ENCODE measurements at regions not wholly inside any gene's neighbourhood (a gene's known extent, or its start where the extent isn't known, plus 50 kb on each side); places are given as distances from the start of the nearest gene placed in this dataset.
A peak's percentile ranks its signal among the peaks of the same experiment; 100 is the strongest.

- DNase-seq (ENCODE audit: low read depth) = no peak
Measured at GRCh38 chr20:63115651-63116411, 100.1 kb downstream of the YTHDF1 start.

GRCh38 chr20:63114693-63115311, 101.1 kb downstream of the YTHDF1 start:
- DNase-seq (ENCODE audit: low read depth) = no peak

- no peak for DNase-seq (ENCODE audit: low read depth)
Measured at GRCh38 chr20:63114006-63114692, 101.8 kb downstream of the YTHDF1 start.

- DNase-seq (ENCODE audit: low read depth) = no peak
Measured at GRCh38 chr20:63112491-63113219, 103.3 kb downstream of the YTHDF1 start.

GRCh38 chr20:63108247-63108646, 101.5 kb upstream of the BHLHE23 start:
- no peak for DNase-seq (ENCODE audit: low read depth)

- DNase-seq (ENCODE audit: low read depth) = no peak
Measured at GRCh38 chr20:63107449-63108200, 100.9 kb upstream of the BHLHE23 start.

GRCh38 chr20:63106765-63107448, 100.1 kb upstream of the BHLHE23 start:
- DNase-seq (ENCODE audit: low read depth) = no peak

GRCh38 chr20:63106108-63106764, 99.5 kb upstream of the BHLHE23 start:
- DNase-seq (ENCODE audit: low read depth) = peak; percentile 17

GRCh38 chr20:63105211-63106107, 98.7 kb upstream of the BHLHE23 start:
- DNase-seq (ENCODE audit: low read depth) = no peak

GRCh38 chr20:63104312-63105181, 97.8 kb upstream of the BHLHE23 start:
- DNase-seq (ENCODE audit: low read depth) = no peak

GRCh38 chr20:63103402-63104311, 96.9 kb upstream of the BHLHE23 start:
- no peak for DNase-seq (ENCODE audit: low read depth)

- no peak for DNase-seq (ENCODE audit: low read depth)
Measured at GRCh38 chr20:63102721-63103375, 96.1 kb upstream of the BHLHE23 start.

GRCh38 chr20:63101781-63102720, 95.3 kb upstream of the BHLHE23 start:
- DNase-seq (ENCODE audit: low read depth) = peak; percentile 34

- DNase-seq (ENCODE audit: low read depth) = no peak
Measured at GRCh38 chr20:63100926-63101699, 94.3 kb upstream of the BHLHE23 start.
